GM19468 (cell line): ENCODE measurements at regions not wholly inside any gene's neighbourhood (a gene's known extent, or its start where the extent isn't known, plus 50 kb on each side); places are given as distances from the start of the nearest gene placed in this dataset.

Experiments
- ATAC-seq: cut with Tn5 transposase; IDR thresholded peaks from one replicate; pipeline ENCODE4 v1.9.1; 2021; ENCODE audit warnings: mild to moderate bottlenecking, moderate library complexity, moderate number of reproducible peaks; ENCODE audit not compliant: unreplicated experiment; ENCODE audit errors: extremely low read depth

- no peak for ATAC-seq
Measured at GRCh38 chr6:139439349-139439748, 64.9 kb upstream of the CITED2 start.

DNA sequence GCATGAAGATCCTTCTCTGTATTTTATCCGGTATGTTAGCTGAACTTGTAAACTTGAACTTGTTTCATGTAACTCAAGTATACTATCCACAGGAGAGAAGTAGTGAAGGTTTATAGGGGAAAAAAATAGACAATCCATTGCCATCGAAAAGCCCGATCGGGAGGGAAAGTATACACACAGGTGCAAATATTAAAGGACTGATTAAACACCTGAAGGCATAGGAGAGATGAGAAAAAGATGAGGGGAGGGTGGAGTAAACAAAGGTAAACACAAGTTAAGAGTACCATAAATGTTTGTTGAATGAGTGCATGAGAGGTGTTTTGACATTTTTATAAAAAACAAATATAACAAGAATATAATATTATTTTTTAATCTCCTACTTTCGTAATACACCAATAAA lies 64.3 kb upstream of the CITED2 start:
- ATAC-seq, result no peak

DNA sequence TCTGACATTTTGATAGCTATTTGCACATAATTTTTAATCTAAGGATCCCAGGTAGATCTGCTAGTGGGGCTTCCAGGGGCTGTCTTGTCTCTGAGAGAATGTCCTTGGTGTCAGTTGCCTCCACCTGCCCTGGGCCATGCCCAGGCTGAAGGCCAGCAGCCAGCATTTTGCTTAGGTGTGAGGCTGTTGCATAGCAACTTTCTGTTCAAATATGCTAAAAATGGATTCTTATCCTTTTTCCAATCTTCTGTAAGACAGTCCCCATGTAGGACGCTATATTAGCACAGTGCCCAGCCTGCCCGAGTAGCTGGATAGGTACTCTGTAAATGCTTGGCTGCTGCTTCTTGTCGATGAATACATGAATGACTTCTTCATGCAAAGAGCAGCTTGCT lies 62.5 kb upstream of the CITED2 start:
- no peak for ATAC-seq

GRCh38 chr6:139436200-139436956 lies 61.9 kb upstream of the CITED2 start:
- no peak for ATAC-seq

DNA sequence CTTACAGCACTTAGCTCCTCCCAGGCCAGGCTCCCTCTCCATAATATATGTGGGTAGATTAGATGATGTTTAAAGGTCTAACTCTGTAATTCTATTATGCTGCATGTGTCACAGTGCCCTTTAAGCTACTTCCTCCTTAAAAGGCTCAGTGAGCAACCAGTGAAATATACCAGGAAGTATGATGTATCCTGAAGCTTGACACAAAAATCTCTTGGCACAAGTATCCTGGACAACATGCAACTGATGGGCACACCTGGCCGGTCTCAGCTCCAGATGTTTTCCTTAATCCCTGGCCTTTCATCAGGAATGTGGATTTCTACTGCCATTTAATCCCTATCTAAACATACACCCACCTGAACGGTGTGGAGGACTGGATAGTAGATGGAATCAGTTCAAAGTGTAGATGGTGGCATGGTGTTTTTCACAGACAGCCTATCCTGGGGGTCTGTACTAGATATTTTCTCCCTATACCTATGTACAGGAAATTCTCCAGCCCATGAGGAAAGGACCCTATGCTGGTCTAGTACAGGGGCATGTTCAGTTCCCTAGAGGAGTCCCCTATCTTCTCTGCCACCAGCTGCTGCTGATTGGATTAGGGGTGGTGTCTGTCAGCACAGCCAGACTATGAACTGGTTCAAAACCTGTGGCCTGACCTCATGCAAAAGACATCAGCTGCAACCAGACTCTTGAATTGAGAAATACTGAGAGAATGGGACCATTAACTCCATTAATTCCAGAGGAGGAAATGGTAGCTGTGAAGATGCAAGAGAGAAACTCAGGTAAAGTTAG lies 59.4 kb upstream of the CITED2 start:
- no peak for ATAC-seq

GRCh38 chr6:139431602-139431956 lies 57.1 kb upstream of the CITED2 start:
- no peak for ATAC-seq

- ATAC-seq, result no peak
Measured at GRCh38 chr6:139430899-139431601, 56.6 kb upstream of the CITED2 start.

- ATAC-seq, result no peak
Measured at GRCh38 chr6:139429580-139430145, 55.2 kb upstream of the CITED2 start.

DNA sequence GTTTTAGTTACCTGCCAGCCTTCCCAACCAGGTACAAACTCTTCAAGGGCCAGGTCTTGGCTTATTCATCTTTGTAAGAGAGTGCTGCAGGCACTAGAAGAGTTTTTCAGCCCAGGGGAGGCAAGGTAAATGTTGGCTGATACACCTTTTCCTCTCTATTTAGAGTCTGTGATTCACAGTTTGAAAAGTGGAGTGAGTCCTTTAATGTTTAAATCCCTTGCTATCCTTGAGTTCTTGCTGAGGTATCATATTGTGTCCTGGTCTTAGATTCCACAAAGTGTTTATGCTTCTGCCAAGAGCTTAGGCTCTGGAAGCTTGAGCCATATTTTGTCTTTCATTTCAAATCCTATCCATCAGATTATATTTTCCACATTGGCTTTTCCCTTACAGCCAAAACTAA lies 52.8 kb upstream of the CITED2 start:
- ATAC-seq, result no peak

DNA sequence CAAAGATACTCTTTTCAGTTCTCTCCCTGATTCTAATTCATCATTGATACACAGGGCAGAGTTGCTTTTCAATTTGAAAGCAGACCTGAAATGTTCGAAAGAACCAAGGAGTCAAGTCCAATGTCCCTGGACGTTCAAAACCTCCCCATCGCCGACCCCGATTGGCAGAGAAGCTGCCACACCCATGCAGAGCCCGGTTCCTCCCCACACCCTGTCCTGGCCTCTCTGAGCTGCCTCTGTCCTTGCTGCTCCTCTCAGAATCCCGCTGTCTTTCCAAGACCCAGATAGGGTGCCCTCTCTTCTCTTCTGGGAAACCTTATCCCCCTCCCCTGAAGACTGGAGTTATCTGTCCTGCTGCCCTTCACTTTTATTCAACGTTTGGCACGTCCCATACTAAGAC lies 52.3 kb upstream of the CITED2 start:
- ATAC-seq, result no peak

- no peak for ATAC-seq
Measured at GRCh38 chr6:139425780-139426179, 51.3 kb upstream of the CITED2 start.

- ATAC-seq, result no peak
Measured at GRCh38 chr6:139423971-139424667, 49.7 kb upstream of the CITED2 start.
